PC-9 (cell line): ENCODE measurements at regions not wholly inside any gene's neighbourhood (a gene's known extent, or its start where the extent isn't known, plus 50 kb on each side); places are given as distances from the start of the nearest gene placed in this dataset.
"Not testable (repeated sequence)": the region's sequence is repeated elsewhere in the genome, so short reads cannot be mapped to it uniquely, and the experiment has no call there.

ENCODE experiments used
- BruUV-seq: library from RNA; stranded (reverse); fragments of 400-500 nt; replicated peaks from 2 replicates; lab custom pipeline; 2021; lab: Mats Ljungman, UMichigan
- CTCF ChIA-PET: fragments of 300-600 bp; sonication (Branson Sonifier 250); formaldehyde crosslinking; loops from one replicate; lab custom pipeline; 2022; ENCODE audit warnings: antibody characterized with exemption; lab: Charles Lee
- POLR2A ChIA-PET: fragments of 300-600 bp; sonication (Branson Sonifier 250); formaldehyde crosslinking; loops from one replicate; lab custom pipeline; 2022; ENCODE audit warnings: antibody characterized with exemption; ENCODE audit not compliant: unreplicated experiment; lab: Charles Lee
- DNase-seq, 2 experiments: peaks; one replicate each; pipeline versions ENCODE4 v3.0.0 to v3.0.0-alpha.2; 2015 to 2022; ENCODE audit warnings: mixed read lengths in 1 of 2
- H2AFZ ChIP-seq: fragments of 200-600 bp; sonication (generic); 2 replicates; pipeline ENCODE4 v1.8.1; 2017; ENCODE audit warnings: antibody characterized with exemption
- H3F3A ChIP-seq: fragments of 200-600 bp; sonication (generic); 2 replicates; pipeline ENCODE4 v1.8.1; 2017; ENCODE audit warnings: antibody characterized with exemption, mild to moderate bottlenecking, low read depth; ENCODE audit not compliant: insufficient read depth
- H3K27ac ChIP-seq: fragments of 200-600 bp; sonication (generic); 2 replicates; pipeline ENCODE4 v1.6.1; 2016; ENCODE audit warnings: mixed run types
- H3K27me3 ChIP-seq: fragments of 200-600 bp; sonication (generic); 2 replicates; pipeline ENCODE4 v1.6.1; 2016; ENCODE audit warnings: low read depth, mixed run types; ENCODE audit not compliant: insufficient read depth
- H3K36me3 ChIP-seq: fragments of 200-600 bp; sonication (generic); 2 replicates; pipeline ENCODE4 v1.6.1; 2016; ENCODE audit warnings: low read depth, mixed run types
- H3K4me1 ChIP-seq: fragments of 200-600 bp; sonication (generic); replicated peaks from 2 replicates; pipeline ENCODE4 v1.6.1; 2016; ENCODE audit warnings: mixed run types; ENCODE audit not compliant: insufficient read depth
- H3K4me2 ChIP-seq: fragments of 200-600 bp; sonication (generic); 2 replicates; pipeline ENCODE4 v1.6.1; 2017; ENCODE audit warnings: mixed run types
- H3K4me3 ChIP-seq: fragments of 200-600 bp; sonication (generic); 2 replicates; pipeline ENCODE4 v1.6.1; 2016; ENCODE audit warnings: mixed run types
- H3K79me2 ChIP-seq: fragments of 200-600 bp; sonication (generic); 2 replicates; pipeline ENCODE4 v1.6.1; 2017; ENCODE audit warnings: low read depth, mixed run types
- H3K9me2 ChIP-seq: fragments of 200-600 bp; sonication (generic); 2 replicates; pipeline ENCODE4 v1.8.1; 2017; ENCODE audit warnings: mild to moderate bottlenecking; ENCODE audit not compliant: insufficient read depth
- H3K9me3 ChIP-seq: fragments of 200-600 bp; sonication (generic); 2 replicates; pipeline ENCODE4 v1.8.1; 2016; ENCODE audit warnings: low read depth; ENCODE audit not compliant: insufficient read depth
- H4K20me1 ChIP-seq: fragments of 200-600 bp; sonication (generic); 2 replicates; pipeline ENCODE4 v1.8.1; 2017; ENCODE audit not compliant: insufficient read depth
- CTCF ChIP-seq: fragments of 200-600 bp; sonication (generic); conservative IDR thresholded peaks from 2 replicates; pipeline ENCODE4 v1.6.1; 2017; ENCODE audit warnings: mixed run types, antibody characterized with exemption, mild to moderate bottlenecking, moderate library complexity
- EZH2 ChIP-seq: fragments of 200-600 bp; sonication (generic); IDR thresholded peaks from 2 replicates; pipeline ENCODE4 v1.8.0; 2017; ENCODE audit warnings: antibody characterized with exemption, low read depth
- intact Hi-C: fragments of 100-400 bp; cut with micrococcal nuclease; formaldehyde crosslinking; loops from one replicate; pipeline ENCODE4 v1.10.0; 2022; ENCODE audit not compliant: unreplicated experiment

- no peaks in the 10 kb centered on the region for H3K9me2 ChIP-seq
- BruUV-seq = no TSS peak
- CTCF ChIA-PET = no interaction called here
Observed at GRCh38 chr5:88643315-88643714, 239.7 kb downstream of the MEF2C start.

DNA sequence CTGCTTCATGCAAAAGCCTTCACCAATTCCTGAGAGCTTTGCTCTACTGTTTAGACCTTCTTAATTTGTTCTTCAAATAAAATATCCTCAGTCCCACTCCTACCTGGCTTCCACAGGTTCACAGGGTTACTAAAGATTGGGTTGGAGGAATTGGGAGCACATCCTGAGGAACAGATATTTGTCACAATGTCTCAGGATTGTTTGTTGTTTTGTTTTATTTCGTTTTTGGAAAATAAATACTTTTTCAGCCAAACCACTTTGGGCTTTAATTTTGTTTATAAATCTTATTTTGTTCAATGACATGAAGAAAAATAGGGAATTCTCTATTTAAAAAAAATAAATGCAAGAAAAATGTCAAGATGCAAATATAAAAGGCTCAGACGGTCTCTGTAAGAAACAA lies 249.0 kb downstream of the MEF2C start:
- no TSS peak for BruUV-seq
- CTCF ChIA-PET = no interaction called here
- intact Hi-C loops = no loop called here
- POLR2A ChIA-PET = no interaction called here
- Histone ChIP-seq H3K4me2 (no peak overlapping the region), H2AFZ (no peak overlapping the region), H3F3A (no peaks in the 10 kb centered on the region), H3K9me2 (no peaks in the 10 kb centered on the region; the same call in 1 of the 2 replicates), H3K9me3 (no peaks in the 10 kb centered on the region), H3K27ac (no peak overlapping the region), H3K79me2 (no peaks in the 10 kb centered on the region), H3K4me3 (no peak overlapping the region), H4K20me1 (no peaks in the 10 kb centered on the region), H3K27me3 (no peaks in the 10 kb centered on the region), H3K4me1 (no peaks in the 10 kb centered on the region), H3K36me3 (no peaks in the 10 kb centered on the region)
- no peak for DNase-seq
- no peak for TF ChIP-seq CTCF
- no peak for TF ChIP-seq EZH2

More at GRCh38 chr5:88643315-88643714, 239.7 kb downstream of the MEF2C start:
- POLR2A ChIA-PET = interaction anchor here (0.7 kb wide), 1 partner anchor 553 kb away, joined by 3 read pairs; no protein-coding TSS in a partner anchor
- Histone ChIP-seq H2AFZ (no peak overlapping the region), H3K9me3 (no peaks in the 10 kb centered on the region), H3K4me2 (no peak overlapping the region), H3F3A (no peaks in the 10 kb centered on the region), H3K4me1 (no peaks in the 10 kb centered on the region), H3K79me2 (no peaks in the 10 kb centered on the region), H3K27ac (no peak overlapping the region), H3K27me3 (no peaks in the 10 kb centered on the region), H3K4me3 (no peak overlapping the region), H3K36me3 (no peaks in the 10 kb centered on the region), H4K20me1 (no peaks in the 10 kb centered on the region)
- DNase-seq = no peak
- no peak for TF ChIP-seq CTCF
- no peak for TF ChIP-seq EZH2
- intact Hi-C loops = no loop called here

- H4K20me1 ChIP-seq, CTCF ChIA-PET, intact Hi-C loops, H3K36me3 ChIP-seq, H3F3A ChIP-seq, DNase-seq, H3K27ac ChIP-seq, H3K9me2 ChIP-seq, H3K27me3 ChIP-seq, H3K4me3 ChIP-seq, H3K4me2 ChIP-seq, BruUV-seq, H3K9me3 ChIP-seq, H3K79me2 ChIP-seq, H3K4me1 ChIP-seq: not testable (repeated sequence)
- POLR2A ChIA-PET = interaction anchor here (0.7 kb wide), 1 partner anchor 105 kb away, joined by 5 read pairs; no protein-coding TSS in a partner anchor
- H2AFZ ChIP-seq = 0 out of 2 replicates have a peak overlapping the region, but pooled peaks have one; percentile 48
Observed at GRCh38 chr5:88622890-88623289, 260.1 kb downstream of the MEF2C start.

GRCh38 chr5:88615767-88616166 lies 267.2 kb downstream of the MEF2C start:
- H3K9me3 ChIP-seq, H3F3A ChIP-seq, POLR2A ChIA-PET, H4K20me1 ChIP-seq, H3K4me1 ChIP-seq, H3K36me3 ChIP-seq, H3K27ac ChIP-seq, H3K4me2 ChIP-seq, H2AFZ ChIP-seq, H3K4me3 ChIP-seq, H3K27me3 ChIP-seq, DNase-seq, H3K9me2 ChIP-seq, intact Hi-C loops, BruUV-seq, H3K79me2 ChIP-seq, CTCF ChIA-PET: not testable (repeated sequence)
